NCI-H226 (cell line): ENCODE measurements at regions not wholly inside any gene's neighbourhood (a gene's known extent, or its start where the extent isn't known, plus 50 kb on each side); places are given as distances from the start of the nearest gene placed in this dataset.

Source experiments
- DNase-seq: peaks from one replicate; pipeline ENCODE4 v3.0.0-alpha.2; 2015

- no peak for DNase-seq
These were observed 284.5 kb downstream of the SS18 start for GRCh38 chr18:25805939-25806338.

- no peak for DNase-seq
These were observed 285.1 kb downstream of the SS18 start for GRCh38 chr18:25805323-25805722.

GRCh38 chr18:25799231-25799630 lies 291.2 kb downstream of the SS18 start:
- DNase-seq, result no peak

DNA sequence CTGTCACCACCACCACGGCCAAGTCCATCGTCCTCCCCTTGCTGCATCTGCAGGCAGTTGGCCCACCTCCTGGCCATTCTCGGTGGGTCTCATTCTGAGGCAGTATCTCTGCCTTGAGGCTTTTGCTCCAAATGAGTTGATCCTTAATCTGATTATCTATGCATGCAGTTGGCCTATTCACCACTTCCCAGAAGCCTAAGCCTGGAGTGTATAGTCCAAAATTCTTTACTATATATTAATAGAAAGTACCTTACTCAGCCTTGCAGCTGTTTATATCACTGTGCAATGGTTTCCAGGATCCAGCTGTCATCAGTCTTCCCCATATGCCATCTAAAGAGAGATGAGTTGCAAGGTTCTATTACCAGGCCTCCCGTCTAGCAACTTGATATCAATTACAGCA lies 292.4 kb downstream of the SS18 start:
- no peak for DNase-seq

GRCh38 chr18:25795213-25795612 lies 295.2 kb downstream of the SS18 start:
- no peak for DNase-seq

- no peak for DNase-seq
These were observed 303.1 kb downstream of the SS18 start for GRCh38 chr18:25787276-25787675.

GRCh38 chr18:25786758-25787157 lies 303.7 kb downstream of the SS18 start:
- no peak for DNase-seq

DNA sequence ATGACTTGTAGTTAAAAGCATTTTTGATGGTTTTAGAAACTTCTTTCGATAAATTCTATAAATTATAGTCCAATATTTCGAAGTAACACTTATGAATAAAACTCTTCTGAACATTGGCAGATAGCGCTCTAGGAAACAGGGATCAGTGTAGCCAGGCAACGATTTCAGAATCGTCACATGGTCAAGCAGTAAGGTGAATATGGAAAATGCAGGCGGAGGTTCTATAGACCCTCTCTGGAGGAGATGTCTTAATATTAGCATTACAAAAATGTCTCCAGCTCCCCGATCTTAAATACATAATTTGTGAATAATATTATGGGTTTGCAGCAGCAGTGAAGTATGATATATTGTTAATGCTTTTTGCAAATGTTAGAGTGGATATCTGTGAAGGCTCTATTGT lies 310.3 kb downstream of the SS18 start:
- no peak for DNase-seq

DNA sequence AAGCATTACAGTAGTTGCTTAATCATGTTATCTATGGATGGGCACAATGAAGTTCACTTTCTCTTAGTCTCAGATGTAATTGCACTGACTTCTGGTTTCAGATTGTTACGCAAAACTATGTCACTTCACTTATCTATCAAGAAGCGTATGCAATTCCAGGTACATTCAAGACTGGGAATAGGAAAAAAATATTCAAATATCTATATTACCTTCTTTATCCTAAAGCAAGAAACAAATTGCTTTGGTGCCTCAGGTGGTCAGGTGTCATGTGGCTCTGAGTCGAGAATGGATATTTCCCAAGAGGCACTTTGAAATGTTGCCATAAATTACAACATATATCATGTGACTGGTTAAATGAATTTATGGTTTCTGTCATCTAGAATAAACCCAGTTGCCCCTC lies 318.6 kb downstream of the SS18 start:
- no peak for DNase-seq

DNA sequence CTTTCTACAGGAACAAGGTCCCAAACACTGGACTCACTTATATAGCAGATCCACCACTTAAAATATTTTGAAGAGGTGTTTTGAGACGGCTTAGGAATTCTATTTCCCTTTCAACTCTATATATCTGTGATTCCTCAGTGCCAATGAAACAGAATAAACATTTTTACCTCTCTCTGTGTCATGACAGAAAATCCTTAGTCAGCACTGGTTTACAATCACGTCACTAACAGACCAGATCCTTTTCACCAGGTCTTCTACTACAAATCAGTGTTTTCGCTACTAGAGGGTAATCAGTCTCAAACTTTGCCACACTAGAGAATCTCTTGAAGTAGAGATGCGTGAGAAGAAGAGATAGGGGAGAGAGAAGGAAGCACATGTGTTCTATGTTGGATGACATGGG lies 325.6 kb downstream of the SS18 start:
- DNase-seq, result no peak

- DNase-seq, result no peak
These were observed 331.3 kb downstream of the SS18 start for GRCh38 chr18:25759111-25759510.

GRCh38 chr18:25743646-25744151 lies 346.7 kb downstream of the SS18 start:
- DNase-seq, result no peak

DNA sequence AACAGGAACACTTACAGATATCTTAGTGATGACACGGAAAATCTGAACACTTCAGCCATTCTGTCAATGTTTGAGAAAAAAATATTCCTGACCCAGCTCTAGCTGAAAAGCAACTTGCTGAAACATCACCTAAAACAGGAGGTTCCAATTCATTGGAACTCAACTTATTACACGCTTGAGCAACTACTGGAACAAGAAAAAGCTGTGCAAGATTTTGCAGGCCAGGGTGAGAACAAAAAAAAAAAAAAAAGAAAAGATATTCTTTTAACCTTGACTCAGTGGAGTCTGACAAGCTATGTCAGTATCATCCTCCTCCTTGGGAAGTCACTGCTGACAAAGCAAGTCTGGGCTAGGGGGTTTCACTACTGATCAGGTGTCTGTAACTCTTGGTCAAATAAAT lies 351.0 kb downstream of the SS18 start:
- DNase-seq, result no peak

DNA sequence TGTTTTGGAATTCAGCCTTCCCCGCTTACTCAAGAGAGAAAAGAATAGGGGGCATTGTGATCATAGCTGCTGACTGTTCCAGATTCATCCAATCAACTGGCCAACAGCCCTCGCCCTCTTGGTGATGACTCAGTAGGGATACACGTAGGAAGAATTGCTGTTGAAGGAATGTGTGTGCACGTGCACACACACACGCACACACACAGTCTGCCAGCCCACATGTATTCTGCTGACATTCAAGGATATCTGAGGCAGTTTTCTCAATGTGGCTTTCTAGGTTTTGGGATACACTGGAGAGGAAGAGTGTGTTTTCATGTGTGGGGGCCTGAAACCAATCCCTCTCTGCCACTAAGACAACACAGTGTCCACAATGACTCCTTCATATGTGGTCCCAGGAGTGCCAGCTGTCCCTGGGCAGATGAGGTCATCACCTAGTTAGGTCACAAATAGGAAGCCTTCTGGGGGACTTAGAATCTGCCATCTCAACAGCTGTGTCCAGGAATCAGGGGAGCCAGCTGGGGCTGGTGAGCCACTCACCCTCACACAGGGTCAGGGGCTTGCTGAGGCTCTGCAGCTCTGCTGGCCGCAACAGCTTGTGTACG lies 352.6 kb downstream of the SS18 start:
- DNase-seq, result no peak

DNA sequence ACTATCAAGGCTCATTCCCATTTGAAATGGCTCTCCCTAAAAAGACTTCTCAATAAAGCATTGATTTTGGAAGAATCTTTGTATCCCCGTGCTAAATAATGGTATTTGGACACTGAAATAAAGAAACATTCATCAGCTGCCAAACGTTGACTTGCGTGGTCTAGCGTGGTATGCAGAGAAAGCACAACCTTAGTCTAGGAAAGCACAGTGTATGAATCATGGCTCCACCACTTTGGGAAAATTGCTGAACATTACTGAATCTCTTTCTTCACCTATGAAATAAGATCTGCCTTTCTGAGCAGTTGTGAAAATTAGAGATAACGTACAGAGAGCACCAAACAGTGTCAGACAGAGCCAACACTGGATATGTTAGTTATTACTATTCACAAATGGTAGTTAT lies 353.9 kb downstream of the SS18 start:
- no peak for DNase-seq

DNA sequence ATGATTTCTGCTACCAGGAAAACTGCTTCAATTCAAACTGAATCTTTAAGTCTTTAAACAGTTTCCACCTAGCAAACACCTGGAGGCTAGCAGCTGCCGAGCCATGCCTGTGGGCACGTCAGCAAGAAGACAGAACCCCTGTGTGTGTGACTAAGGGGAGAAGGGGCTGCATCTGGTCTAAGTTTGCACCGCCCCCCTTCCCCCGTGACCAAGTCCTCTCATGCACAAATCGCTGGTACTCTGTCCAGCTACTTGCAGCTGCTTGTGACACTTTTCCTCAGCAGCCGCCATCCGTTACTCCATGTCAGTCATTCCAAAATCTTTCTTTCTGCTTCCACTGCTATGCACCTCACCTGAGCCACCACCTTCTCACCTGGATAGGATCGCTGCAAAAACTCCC lies 355.0 kb downstream of the SS18 start:
- DNase-seq, result no peak

DNA sequence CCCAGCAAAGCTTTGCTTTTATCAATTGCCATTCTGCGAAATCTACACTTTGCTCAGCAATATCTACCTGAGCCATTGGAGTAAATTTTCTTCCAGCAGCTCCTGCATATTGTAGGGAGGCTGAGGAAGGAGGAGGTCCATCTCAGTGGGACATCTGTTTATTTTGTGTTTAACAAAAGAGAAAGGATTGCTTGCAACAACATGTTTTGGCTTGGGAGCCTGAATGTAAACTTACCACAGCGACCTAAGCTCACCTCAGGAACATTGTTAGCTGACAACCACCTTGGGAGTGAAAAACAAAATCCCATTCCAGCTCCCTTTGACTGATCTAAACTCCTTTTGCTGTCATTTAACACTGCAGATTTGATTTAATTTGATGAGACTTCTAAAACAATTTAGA lies 356.1 kb downstream of the SS18 start:
- no peak for DNase-seq

GRCh38 chr18:25732862-25733261 lies 357.6 kb downstream of the SS18 start:
- DNase-seq, result no peak

DNA sequence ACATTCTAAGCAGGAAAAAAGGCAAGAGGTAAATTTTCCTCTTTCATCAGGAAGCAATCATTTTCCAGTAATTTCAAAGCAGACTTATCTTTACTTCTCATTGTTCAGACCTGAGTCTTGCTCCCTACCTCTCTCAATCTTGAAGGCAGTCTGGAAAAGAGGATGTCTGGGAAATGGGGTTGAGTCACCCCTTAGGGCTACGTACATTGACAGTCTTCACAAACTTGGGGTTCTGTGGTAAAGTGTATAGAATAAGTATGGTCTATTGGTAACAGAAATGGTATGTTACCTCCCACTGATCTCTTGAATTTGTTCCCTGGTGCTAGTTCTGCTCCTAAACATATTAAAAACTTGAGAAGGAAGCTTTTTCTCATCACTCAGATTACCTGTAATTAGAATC lies 361.3 kb downstream of the SS18 start:
- no peak for DNase-seq

- no peak for DNase-seq
These were observed 363.0 kb downstream of the SS18 start for GRCh38 chr18:25727281-25727985.

DNA sequence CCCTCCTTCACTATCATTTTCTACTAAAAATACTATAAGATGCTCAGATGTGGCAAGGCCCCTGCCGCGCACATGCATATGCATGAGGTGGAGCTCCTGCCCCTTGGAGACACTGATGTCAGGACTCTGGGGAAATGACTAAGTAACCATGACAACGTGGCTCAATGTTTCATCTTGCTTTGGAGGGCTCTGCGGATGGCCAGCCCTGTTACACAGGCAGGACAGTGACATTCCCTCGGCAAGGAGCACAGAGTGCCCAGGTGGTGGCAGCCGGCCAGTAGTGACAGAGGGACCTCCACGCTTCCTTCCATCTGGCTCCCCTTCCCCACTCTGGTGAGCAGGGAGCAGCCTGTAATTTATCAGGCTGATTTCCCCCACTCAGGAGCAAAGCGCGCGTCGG lies 364.1 kb downstream of the SS18 start:
- no peak for DNase-seq

GRCh38 chr18:25725501-25725900 lies 364.9 kb downstream of the SS18 start:
- DNase-seq, result no peak

- DNase-seq, result no peak
These were observed 365.4 kb downstream of the SS18 start for GRCh38 chr18:25724997-25725396.

- no peak for DNase-seq
These were observed 366.3 kb downstream of the SS18 start for GRCh38 chr18:25724121-25724520.

DNA sequence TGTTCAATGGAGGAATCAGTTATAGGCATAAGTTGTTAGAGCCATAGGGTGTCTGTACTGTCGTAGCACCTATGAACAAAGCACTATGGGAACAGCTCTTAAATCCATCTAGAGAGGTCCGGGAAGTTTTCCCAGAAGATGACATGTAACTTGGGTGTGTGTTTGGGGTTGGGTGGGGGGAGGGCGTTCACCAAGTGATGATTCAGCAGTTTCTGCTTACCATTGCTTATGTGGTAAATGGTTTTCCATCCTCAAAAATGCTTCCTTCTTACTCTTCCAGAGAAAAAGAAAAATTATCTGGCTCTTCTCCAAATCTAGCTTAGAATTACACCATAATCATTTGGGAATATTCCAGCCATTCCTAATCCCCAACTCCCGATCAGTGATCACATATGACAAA lies 361.1 kb upstream of the ZNF521 start:
- no peak for DNase-seq
